NCI-H1092 treated with DMSO at 0.1 percent for 48 hours (cell line): ENCODE measurements at regions not wholly inside any gene's neighbourhood (a gene's known extent, or its start where the extent isn't known, plus 50 kb on each side); places are given as distances from the start of the nearest gene placed in this dataset.
"Not testable (repeated sequence)": the region's sequence is repeated elsewhere in the genome, so short reads cannot be mapped to it uniquely, and the experiment has no call there.

Source experiments
- DNase-seq: peaks from one replicate; lab custom pipeline; 2025; lab: John Stamatoyannopoulos, UW

DNA sequence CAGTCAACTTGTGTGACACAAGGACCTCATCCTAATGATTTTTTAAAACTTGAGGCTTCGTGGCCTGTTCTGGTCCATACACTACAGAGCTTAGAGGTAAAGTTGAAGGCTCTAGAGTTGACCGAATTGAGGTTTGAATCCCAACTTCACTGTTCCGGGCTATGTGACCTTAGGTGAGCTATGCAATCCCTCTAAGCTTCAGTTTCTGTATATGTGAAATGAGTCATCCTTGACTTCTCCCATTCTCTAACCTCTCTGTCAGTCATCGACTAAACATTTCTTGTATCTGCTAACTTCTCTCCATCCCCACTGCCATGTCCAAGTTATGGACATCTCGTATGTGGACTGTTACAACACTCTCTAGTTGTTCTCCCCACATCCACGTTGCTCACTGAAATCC, 178.2 kb upstream of the TMEM45B start:
- no peak for DNase-seq

DNA sequence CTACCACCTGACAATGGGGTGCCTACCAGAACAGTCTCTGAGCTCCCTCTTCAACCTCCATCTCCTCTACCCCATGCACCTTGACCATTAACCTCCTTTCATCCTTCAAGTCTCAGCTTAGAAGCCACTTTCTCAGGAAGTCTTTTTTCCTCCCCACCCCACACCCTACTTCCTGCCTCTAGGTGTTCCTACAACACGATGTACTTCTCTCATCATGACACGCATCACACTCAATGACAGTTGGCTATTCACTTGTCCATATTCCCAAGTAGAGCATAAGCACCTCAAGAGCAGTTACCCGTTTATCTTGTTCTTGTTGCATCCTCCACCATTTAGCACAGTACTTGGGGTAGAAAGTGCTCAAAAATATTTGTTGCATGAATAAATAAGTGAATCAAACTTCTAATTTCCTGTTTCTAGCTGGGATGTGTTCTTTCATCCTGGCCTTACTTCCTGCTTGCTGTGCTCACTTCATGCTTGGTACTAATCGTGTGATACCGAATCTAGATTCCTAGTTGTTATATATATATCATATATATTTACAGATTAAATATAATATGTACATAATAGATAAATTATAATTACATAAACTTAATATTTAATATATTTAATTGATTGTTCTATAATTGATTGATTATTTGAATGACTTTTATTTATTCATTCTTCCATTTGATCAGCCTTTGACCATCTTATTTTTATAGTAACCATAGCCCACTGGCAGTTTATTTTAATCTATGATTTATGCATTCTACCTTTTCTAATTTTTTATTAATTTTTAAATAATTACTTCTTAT, 177.5 kb upstream of the TMEM45B start:
- DNase-seq, result no peak

DNA sequence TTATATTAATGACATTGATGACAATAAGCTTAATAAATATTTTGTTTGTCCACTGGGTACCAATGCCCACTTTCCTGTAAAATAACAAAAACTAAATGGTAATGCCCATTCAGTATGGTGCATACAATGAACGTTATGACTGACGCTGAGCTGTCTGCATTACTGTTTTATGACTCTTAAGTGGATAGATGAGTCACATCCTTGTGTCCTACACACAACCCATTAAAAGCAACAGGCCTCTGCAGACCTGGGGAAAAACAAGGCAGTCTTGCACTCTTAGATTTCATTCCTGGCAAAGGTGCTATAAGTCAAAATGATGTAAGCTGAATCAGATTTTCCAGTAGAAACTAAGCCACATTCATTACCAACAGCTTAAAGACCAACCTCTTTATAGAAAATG, 176.3 kb upstream of the TMEM45B start:
- DNase-seq, result no peak

DNA sequence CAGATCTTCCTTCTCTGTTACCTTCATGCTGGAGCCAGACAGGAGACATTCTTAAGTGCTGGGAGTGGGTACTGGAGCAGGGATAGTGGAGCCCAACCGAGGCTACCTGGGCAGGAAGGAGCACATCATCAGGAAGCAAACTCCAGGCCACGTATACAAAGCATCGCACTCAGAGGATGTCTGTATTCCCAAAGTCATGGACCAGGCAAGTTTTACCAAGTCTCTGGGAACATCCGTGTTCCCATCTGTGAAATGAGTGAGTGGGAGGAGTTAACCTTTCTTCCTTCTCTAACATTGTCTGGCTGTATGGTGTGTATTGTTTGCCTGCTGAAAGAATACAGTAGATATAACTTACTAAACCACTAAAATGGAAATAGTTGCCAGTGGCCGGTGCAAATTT, 175.0 kb upstream of the TMEM45B start:
- DNase-seq, result no peak

DNA sequence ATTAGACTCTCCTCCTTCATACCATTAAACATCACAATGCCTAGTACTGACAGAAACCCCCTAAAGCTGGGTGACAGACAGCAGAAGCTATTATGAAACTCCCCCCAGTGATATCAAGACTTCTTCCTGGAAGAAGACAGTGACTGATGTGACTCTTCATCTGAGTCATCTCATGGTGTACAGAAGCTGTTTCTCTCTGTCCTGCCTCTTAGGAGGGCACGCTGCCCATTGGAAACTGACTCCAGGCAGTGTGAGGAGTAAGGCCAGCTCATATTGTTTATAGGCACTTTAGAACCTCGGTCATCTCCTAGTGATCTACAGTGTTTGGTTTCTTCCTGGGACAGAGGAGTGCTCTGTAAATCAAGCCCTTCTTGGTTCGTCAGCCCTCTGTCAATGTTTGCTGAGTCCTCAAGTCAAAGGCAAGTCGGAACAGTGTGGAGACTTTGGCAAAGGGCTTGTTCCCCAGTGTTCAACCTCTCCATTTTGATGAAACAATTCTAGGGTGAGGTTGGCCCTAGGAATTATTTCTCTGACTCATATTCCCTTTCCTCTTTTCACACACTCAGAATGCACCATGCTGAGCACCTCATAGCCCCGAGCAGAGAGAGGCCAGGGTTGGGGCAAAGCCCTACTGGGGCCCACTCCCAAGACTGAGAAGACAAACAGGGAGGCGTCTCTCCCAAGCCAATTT, 172.5 kb upstream of the TMEM45B start:
- DNase-seq, result no peak

DNA sequence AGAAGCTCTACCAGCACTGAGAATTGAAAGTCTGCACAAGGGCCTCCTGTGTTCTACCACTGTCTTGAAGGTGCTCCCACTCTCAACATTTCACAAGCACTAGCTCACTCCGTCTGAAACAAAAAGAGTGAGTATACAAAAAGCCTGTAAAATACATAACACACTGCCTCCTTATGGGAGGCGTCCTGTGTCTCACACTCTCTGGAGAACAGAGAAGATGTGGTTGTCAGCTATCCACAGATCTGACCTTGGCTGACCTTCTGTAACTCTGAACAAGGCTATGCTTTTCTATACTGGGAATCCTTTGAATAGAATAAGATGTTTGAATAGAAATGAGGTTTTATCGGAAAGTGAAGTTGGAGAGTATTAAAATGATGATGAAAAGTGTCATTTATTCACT, 171.3 kb upstream of the TMEM45B start:
- DNase-seq, result no peak

DNA sequence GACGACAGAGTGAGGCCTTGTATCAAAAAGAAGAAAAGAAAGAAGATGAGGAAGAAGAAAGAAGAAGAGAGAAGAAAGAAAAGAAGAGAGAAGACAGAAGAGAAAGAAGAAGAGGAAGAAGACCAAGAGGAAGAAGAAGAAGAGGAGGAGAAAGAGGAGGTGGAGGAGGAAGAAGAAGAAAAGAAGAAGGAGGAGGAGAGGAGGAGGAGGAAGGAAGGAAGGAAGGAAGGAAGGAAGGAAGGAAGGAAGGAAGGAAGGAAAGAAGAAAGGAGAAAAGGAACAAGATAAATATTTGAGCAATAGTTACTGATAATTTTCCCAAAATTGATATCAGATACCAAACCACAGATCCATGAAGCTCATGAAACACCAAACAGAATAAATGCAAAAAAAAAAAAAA, 169.7 kb upstream of the TMEM45B start:
- no peak for DNase-seq

DNA sequence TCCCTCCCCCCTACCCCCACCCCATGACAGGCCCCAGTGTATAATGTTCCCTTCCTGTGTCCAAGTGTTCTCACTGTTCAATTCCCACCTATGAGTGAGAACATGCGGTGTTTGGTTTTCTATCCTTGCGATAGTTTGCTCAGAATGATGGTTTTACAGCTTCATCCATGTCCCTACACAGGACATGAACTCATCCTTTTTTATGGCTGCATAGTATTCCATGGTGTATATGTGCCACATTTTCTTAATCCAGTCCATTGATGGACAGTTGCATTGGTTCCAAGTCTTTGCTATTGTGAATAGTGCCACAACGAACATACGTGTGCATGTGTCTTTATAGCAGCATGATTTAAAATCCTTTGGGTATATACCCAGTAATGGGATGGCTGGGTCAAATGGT, 165.6 kb upstream of the TMEM45B start:
- DNase-seq, result not testable (repeated sequence)

DNA sequence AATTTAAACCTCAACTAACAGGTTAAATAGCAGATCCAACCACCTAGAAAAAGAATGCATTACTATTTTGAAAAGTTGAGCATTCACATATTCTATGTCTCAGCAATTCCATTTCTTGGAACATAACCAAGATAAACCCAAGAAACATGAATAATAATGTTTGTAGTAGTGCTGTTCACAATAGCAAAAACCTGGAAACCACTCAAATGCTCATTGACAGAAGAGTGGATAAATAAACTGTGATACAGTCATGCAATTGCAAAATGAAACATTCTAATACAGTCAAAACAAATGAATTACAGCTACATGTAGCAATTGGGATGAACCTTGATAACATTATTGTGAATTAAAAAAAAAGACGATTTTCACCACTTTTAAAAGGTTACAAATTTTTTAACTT, 162.8 kb upstream of the TMEM45B start:
- no peak for DNase-seq

DNA sequence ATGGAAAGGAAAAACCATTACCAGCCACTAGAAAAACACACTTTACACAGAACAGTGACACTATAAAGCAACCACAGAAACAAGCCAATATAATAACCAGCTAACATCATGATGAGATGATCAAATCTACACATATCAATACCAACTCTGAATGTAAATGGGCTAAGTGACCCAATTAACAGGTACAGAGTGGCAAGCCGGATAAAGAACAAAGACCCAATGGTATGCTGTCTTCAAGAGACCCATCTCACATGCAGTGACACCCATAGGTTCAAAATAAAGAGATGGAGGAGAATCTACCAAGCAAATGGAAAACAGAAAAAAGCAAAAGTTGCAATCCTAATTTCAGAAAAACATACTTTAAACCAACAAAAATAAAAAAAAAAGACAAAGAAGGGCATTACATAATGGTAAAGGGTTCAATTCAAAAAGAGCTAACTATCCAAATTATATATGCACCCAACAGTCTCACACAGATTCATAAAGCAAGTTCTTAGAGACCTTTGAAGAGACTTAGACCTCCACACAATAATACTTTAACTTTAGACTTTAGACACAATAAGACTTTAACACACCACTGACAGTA, 160.3 kb upstream of the TMEM45B start:
- no peak for DNase-seq

DNA sequence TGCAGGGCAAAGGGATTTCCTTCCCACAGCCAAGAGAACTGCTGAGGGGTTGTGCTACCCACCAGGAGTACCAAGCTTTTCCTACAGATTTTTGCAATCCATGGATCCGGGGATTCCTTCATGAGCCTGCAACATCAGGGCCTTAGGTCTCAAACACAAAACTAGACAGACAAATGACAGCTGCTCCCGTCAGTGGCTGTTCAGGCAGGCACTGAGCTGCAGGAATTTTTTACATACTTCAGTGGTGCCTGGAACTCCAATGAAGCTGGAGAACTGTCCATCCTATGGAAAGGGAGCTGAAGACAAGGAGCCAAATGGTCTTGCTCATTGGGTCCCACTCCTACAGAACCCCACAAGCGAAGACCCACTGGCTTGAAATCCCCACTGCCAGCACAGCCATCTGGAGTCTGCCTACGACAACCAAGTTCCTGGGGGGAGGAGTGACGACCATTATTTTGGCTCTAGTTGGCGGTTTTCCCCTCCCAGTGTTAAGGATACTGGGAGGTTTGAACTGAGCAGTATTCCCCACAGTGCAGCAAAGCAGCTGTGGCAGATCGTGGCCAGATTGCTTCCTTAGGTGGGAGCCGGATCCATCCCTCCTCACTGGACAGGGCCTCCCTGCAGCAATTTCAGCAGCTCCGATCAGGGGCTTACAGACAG, 157.7 kb upstream of the TMEM45B start:
- DNase-seq, result no peak

DNA sequence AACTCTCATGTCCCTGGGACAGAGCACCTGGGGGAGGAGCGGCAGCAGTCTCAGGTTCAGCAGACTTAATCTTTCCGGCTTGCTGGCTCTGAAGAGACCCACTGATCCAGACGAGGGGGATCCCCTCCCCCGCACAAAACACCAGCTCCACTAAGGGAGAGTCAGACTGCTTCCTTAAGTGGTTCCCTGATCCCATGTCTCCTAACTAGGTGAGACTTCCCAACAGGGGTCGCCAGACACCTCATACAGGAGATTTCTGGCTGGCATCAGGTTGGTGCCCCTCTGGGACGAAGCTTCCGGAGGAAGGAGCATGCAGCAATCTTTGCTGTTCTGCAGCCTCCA, 157.2 kb upstream of the TMEM45B start:
- DNase-seq, result no peak

DNA sequence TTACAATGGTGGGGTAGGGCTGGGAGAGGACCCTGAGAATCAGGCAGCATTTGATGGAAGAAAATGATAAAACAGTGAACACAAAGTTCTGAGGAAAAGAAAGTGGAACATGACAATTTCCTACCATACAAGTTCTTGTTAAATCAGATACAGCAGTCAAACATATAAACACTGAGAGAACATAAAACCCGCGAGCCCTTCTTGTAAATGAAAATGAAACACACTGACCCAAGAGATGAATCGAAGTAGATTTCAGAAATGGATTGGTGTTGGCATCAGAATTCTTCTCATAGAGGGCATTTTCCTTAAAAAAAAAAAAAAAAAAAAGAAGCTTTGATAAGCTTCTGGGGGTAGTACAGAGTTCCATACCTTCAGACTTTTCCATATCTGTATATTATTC, 134.7 kb upstream of the TMEM45B start:
- DNase-seq, result no peak

DNA sequence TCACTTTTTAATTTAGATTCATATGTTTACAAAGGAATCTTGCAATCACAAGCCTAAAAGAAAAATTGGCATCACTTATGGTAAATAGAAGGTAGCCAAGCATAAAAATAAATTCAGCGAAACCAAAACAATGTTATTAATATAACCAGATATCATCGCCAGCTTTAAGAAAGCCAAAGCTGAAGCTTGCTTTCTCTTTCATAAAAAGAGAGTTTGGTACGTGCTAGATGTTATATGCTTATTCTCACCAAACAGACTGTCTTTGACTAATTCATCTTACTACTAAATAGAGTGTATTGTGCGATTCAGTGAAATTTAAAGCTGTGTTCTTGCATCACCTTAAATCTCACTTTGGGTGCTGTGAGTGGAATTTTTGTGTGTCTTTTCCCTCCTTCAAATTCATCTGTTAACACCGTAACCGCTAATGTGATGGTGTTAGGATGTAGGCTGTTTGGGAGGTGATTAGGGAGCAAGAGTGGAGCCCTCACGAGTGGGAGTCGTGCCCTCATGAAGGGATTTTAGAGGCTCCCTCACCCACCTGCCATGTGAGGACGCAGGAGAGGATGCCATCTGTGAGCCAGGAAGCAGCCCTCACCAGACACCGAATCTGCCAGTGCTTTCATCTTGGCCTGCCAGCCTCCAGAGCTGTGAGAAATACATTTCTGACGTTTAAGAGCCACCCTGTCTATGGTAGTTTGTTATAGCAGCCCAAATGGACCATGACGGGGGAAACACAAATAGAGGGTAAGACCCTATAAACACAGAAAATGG, 134.1 kb upstream of the TMEM45B start:
- DNase-seq, result no peak

DNA sequence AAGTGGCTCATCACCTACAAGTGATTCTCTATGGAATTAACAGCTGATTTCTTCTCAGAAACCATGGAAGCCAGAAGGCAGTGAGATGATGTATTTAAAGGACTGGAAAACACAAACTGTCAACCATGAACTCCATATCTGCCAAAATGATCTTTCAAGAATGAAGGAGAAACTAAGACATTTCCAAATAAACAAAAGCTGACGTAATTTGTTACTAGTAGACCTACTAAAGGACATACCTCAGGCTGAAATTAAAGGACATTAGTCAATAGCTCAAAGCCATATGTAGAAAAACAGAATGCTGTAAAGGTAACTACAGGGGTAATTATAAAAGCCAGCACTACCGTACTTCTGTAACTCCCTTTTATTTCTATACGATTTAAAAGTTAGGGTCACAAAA, 129.4 kb upstream of the TMEM45B start:
- DNase-seq, result no peak

DNA sequence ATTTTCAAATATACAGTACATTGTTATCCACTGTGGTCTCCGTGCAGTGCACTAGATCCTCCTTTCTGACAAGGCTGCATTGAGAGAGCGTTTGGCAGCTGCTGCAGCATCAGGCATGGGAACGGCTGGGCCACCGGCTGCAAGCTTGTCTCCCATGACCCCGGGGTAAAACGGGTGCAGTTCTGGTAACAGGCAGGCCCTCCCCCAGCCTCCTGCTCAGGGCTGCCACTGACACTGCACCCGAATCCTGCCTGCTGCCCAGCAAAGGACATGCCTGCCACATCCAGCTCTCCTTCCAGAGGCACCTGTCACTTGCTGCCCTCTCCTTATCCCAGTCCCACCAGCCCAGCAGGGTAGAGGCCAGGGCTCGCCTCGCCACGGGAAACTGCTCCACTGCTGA, 124.5 kb upstream of the TMEM45B start:
- DNase-seq, result no peak

DNA sequence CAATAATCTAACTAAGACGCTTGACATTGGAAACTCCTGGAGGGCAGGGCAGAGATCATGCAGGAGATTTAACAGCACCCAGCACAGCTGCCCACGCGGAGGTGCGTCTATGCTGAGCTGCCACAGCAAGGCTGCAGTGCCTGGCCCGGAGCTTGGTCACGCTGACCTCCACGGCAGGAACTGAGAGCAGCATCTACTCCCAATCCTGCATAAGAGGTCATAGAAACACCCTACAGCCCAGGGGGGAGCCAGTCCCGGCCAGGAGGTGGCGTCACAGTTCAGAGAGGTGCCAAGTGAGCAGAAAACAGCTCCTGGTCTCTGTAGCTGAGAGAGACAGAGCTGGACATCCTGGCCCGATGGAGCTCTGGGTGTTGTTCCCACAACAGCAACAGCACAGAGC, 121.1 kb upstream of the TMEM45B start:
- peak; percentile 5 for DNase-seq

DNA sequence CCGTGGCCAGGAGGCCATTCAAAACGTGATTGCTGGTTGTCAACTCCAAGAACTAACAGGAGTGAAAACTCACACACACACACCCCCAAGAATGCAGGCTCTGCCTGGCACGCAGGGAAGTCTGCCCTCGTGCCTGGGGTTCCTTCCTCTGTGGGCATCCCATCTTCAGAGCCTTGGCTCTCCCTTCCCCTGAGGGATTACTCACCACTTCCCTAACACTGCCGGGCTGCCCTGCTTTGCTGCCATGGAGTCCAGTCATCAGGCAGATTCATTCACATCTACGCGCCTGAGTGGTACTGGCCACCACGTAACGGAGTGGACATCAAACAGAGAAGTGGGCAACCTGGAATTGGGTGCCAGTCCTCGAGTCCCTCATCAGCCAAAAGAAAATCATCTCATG, 120.7 kb upstream of the TMEM45B start:
- no peak for DNase-seq

DNA sequence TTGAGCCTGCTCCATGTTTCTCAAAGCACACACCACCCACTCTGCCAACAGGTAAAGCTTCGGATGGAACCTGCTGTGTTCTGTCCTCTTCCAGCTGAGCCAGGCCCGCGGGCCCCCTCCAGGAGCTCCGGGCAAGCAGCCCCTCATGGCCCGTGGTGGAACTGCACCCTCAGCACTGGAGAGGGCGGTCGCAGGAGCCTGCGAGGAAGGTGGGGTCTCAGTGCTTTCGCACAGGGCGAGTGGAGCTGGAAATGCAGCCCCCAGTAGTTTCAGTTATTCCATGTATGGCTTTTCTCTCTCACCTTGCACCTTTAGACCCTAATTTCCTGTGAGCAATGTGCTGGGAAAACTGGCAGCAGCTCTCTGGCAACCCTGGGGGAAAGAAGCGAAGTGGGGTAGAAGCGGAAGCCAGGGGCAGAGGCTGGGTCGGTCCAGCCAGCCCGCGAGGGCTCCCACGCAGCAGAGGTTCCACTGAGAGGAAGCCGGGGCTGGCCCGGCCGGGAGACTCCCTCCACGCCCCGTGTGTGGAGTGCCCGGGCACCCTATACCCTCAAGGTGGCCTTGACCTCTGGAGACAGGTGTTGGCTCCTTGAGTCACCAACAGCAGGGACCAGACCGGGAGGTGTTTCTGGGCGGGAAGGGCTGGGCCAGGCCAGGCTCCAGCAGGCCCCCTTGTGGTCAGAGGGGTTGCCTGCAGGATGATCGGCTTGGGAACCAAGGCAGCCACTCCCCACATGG, 119.9 kb upstream of the TMEM45B start:
- DNase-seq, result peak; percentile 91

DNA sequence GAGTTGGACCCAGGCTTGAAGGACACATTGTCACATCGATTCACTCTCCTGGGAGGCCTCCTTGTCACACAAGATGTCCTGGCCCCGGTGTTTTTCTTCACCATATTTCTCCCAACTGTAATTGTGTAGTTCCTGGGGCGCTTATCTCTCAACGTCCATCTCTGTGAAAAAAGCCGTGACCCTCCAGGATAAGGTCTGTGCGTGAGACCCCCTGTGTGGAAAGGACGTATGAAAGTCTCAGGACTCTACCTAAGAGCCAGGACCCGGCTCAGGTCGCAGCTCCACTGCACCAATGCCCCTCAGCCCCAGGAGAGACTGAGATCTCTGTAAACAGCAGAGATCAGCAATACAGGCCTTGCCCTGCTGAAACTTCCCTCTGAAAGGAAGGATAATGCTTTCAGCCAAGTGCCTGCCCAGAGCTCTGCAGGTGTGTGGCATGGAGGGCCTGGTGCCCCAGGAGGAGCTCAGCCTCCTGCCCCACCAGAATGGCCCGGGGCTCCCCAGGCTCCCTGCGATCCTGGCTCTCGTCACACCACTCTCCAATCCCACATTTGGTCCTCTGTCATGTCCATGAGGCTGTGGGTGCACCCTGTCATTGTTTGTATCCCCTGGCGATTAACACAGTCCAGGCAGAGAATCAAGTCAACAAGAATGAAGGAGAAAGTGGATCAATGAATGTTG, 119.2 kb upstream of the TMEM45B start:
- DNase-seq, result no peak

DNA sequence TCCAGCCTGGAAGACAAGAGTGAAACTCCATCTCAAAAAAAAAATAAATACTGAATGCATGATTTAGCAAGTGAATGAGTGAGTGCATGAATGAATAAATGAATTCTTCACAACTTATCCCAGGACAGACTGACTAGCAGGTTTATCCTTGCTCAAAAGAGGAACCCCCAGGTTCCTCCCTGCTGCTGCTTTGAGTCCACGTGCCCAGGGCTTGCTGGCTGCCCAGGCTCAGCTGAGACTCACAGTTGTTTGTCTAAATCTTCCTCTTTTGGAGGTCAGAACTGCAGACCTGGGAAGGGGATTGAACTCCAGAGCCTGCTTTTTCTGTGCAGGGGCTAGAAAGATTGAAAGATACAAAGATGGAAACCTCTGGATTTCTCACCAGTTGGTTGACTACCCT, 117.4 kb upstream of the TMEM45B start:
- DNase-seq, result no peak
